PC-3 (cell line): ENCODE measurements at regions not wholly inside any gene's neighbourhood (a gene's known extent, or its start where the extent isn't known, plus 50 kb on each side); places are given as distances from the start of the nearest gene placed in this dataset.

Source experiments
- ATAC-seq: fragments of 200-7000 bp; cut with Tn5 transposase; 2 replicates; pipeline ENCODE4 v1.9.1; 2020; ENCODE audit warnings: mild to moderate bottlenecking, moderate library complexity
- BruUV-seq: library from RNA; stranded (reverse); fragments of 400-500 nt; replicated peaks from 2 replicates; lab custom pipeline; 2021; lab: Mats Ljungman, UMichigan
- CTCF ChIA-PET: fragments of 300-600 bp; sonication (Branson Sonifier 250); formaldehyde crosslinking; loops from one replicate; lab custom pipeline; 2022; ENCODE audit warnings: antibody characterized with exemption; lab: Charles Lee
- POLR2A ChIA-PET: fragments of 300-600 bp; sonication (Branson Sonifier 250); formaldehyde crosslinking; loops from one replicate; lab custom pipeline; 2022; ENCODE audit warnings: antibody characterized with exemption; ENCODE audit not compliant: unreplicated experiment; lab: Charles Lee
- DNase-seq: peaks from one replicate; pipeline ENCODE4 v3.0.0-alpha.2; 2015
- H2AFZ ChIP-seq: fragments of 300-600 bp; sonication (generic); 2 replicates; pipeline ENCODE4 v1.6.0; 2016; ENCODE audit warnings: antibody characterized with exemption, low read length
- H3F3A ChIP-seq: fragments of 300-600 bp; sonication (generic); one replicate; pipeline ENCODE4 v1.6.0; 2017; ENCODE audit warnings: antibody characterized with exemption, low read length, control low read depth, mild to moderate bottlenecking; ENCODE audit not compliant: unreplicated experiment
- H3K27ac ChIP-seq: fragments of 300-600 bp; sonication (generic); 2 replicates; pipeline ENCODE4 v1.5.1; 2016; ENCODE audit warnings: mild to moderate bottlenecking, low read length
- H3K27me3 ChIP-seq: fragments of 300-600 bp; sonication (generic); 2 replicates; pipeline ENCODE4 v1.6.1; 2016; ENCODE audit warnings: low read length, mixed read lengths
- H3K36me3 ChIP-seq: fragments of 300-600 bp; sonication (generic); 2 replicates; pipeline ENCODE4 v1.6.1; 2016; ENCODE audit warnings: low read depth, mixed run types, low read length, mixed read lengths
- H3K4me1 ChIP-seq: fragments of 300-600 bp; sonication (generic); 2 replicates; pipeline ENCODE4 v1.5.1; 2016; ENCODE audit warnings: low read length; ENCODE audit not compliant: insufficient read depth
- H3K4me2 ChIP-seq: fragments of 300-600 bp; sonication (generic); 2 replicates; pipeline ENCODE4 v1.6.0; 2016; ENCODE audit warnings: low read length
- H3K4me3 ChIP-seq: fragments of 300-600 bp; sonication (generic); 2 replicates; pipeline ENCODE4 v1.5.1; 2016; ENCODE audit warnings: mild to moderate bottlenecking, low read length, mixed read lengths
- H3K79me2 ChIP-seq: fragments of 300-600 bp; sonication (generic); 2 replicates; pipeline ENCODE4 v1.6.1; 2017; ENCODE audit warnings: low read length, mixed read lengths
- H3K9ac ChIP-seq: fragments of 300-600 bp; sonication (generic); 2 replicates; pipeline ENCODE4 v1.6.0; 2016; ENCODE audit warnings: mild to moderate bottlenecking, low read length
- H3K9me2 ChIP-seq: fragments of 300-600 bp; sonication (generic); replicated peaks from 2 replicates; pipeline ENCODE4 v1.6.1; 2016; ENCODE audit warnings: mixed run types, low read length, mixed read lengths
- H3K9me3 ChIP-seq: fragments of 300-600 bp; sonication (generic); 2 replicates; pipeline ENCODE4 v1.6.1; 2016; ENCODE audit warnings: low read length, mixed read lengths
- H4K20me1 ChIP-seq: fragments of 300-600 bp; sonication (generic); 2 replicates; pipeline ENCODE4 v1.6.1; 2016; ENCODE audit warnings: low read length, mixed read lengths
- CTCF ChIP-seq: fragments of 300-600 bp; sonication (generic); conservative IDR thresholded peaks from 2 replicates; pipeline ENCODE4 v1.5.1; 2017; ENCODE audit warnings: antibody characterized with exemption, low read depth, mild to moderate bottlenecking, low read length
- EZH2 ChIP-seq: fragments of 300-600 bp; sonication (generic); IDR thresholded peaks from one replicate; pipeline ENCODE4 v1.6.1; 2017; ENCODE audit warnings: antibody characterized with exemption, mild to moderate bottlenecking, low read length; ENCODE audit not compliant: unreplicated experiment
- EZH2phosphoT487 ChIP-seq: fragments of 300-600 bp; sonication (generic); IDR thresholded peaks from 2 replicates; pipeline ENCODE4 v1.6.1; 2018; ENCODE audit warnings: mild to moderate bottlenecking, antibody characterized with exemption, low read length, borderline replicate concordance
- intact Hi-C: fragments of 100-400 bp; cut with micrococcal nuclease; formaldehyde crosslinking; loops from 2 replicates; pipeline ENCODE4 v1.9.0; 2023

GRCh38 chr4:125501090-125501489 is 186.3 kb downstream of the FAT4 start:
- ChIA-PET POLR2A (no interaction called here), CTCF (no interaction called here)
- Histone ChIP-seq H3K27ac (no peak overlapping the region), H3K36me3 (no peaks in the 10 kb centered on the region), H3K9me2 (no peaks in the 10 kb centered on the region), H3K79me2 (no peaks in the 10 kb centered on the region), H2AFZ (no peak overlapping the region), H3K4me2 (no peak overlapping the region), H3F3A (no peaks in the 10 kb centered on the region), H3K9ac (no peak overlapping the region), H3K9me3 (no peaks in the 10 kb centered on the region), H3K4me1 (no peaks in the 10 kb centered on the region), H4K20me1 (no peaks in the 10 kb centered on the region), H3K4me3 (no peak overlapping the region), H3K27me3 (no peaks in the 10 kb centered on the region)
- ATAC-seq (no peak), DNase-seq (no peak)
- intact Hi-C loops = no loop called here
- no TSS peak for BruUV-seq
- TF ChIP-seq CTCF (no peak), EZH2 (no peak), EZH2phosphoT487 (no peak)

DNA sequence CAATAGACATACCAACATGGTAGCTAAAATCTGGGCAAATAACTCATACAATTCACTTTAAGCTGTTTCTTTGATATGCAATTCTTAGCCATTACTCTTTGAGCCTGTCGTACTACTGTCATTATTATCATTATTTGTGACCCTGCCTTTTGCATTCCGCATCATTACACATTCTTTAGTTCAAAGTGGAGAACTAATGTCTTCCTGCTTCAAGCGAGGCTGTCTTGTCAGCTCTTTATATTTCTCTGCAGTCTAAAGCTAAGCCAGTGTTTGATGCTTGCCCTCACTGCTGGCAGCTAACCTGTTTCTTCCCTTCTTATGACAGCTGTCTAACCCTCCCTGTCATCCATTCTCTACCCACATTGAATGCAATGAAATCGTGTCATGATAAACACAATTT is 186.8 kb downstream of the FAT4 start:
- Histone ChIP-seq H3K9me3 (no peaks in the 10 kb centered on the region), H3K9ac (no peak overlapping the region), H3K4me1 (no peaks in the 10 kb centered on the region), H3K9me2 (no peaks in the 10 kb centered on the region), H3K27me3 (no peaks in the 10 kb centered on the region), H4K20me1 (no peaks in the 10 kb centered on the region), H3K36me3 (no peaks in the 10 kb centered on the region), H2AFZ (no peak overlapping the region), H3K27ac (no peak overlapping the region), H3F3A (no peaks in the 10 kb centered on the region), H3K4me3 (no peak overlapping the region), H3K4me2 (no peak overlapping the region), H3K79me2 (no peaks in the 10 kb centered on the region)
- ATAC-seq (no peak), DNase-seq (no peak)
- no peak for TF ChIP-seq CTCF
- no peak for TF ChIP-seq EZH2
- TF ChIP-seq EZH2phosphoT487 = no peak
- intact Hi-C loops = no loop called here
- ChIA-PET CTCF (no interaction called here), POLR2A (no interaction called here)
- no TSS peak for BruUV-seq

DNA sequence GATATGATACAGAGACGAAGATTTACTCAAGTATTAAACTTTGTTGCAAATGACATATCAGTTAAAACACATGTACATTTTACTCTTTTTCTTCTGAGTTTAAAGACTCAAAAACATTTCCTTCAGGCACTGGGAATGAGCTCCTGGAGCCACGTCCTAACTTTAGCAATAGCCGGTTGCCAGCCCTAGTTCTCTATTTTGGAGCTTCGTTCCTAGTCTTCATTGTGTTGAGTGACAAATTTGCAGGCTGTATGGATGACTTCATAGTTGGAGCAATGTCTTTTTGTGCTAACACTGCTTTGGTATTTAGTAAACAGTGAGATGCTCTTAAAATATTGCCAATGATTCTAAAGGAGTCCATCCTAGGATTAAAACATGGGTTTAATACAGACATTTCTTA is 190.9 kb downstream of the FAT4 start:
- H3K4me2 ChIP-seq = no peak overlapping the region
- no peaks in the 10 kb centered on the region for H3K9me3 ChIP-seq
- no peaks in the 10 kb centered on the region for H4K20me1 ChIP-seq
- POLR2A ChIA-PET = no interaction called here
- no peaks in the 10 kb centered on the region for H3K36me3 ChIP-seq
- TF ChIP-seq EZH2 (no peak), EZH2phosphoT487 (no peak), CTCF (no peak)
- DNase-seq (no peak), ATAC-seq (no peak)
- no peaks in the 10 kb centered on the region for H3K27me3 ChIP-seq
- BruUV-seq = no TSS peak
- no peak overlapping the region for H2AFZ ChIP-seq
- H3K4me3 ChIP-seq = no peak overlapping the region
- no peaks in the 10 kb centered on the region for H3K79me2 ChIP-seq
- H3K9ac ChIP-seq = no peak overlapping the region
- no peaks in the 10 kb centered on the region for H3K9me2 ChIP-seq
- no peaks in the 10 kb centered on the region for H3F3A ChIP-seq
- intact Hi-C loops = no loop called here
- H3K27ac ChIP-seq = no peak overlapping the region
- H3K4me1 ChIP-seq = no peaks in the 10 kb centered on the region
- CTCF ChIA-PET = no interaction called here
